H9 (cell line): ENCODE measurements at regions not wholly inside any gene's neighbourhood (a gene's known extent, or its start where the extent isn't known, plus 50 kb on each side); places are given as distances from the start of the nearest gene placed in this dataset.
A peak's percentile ranks its signal among the peaks of the same experiment; 100 is the strongest.

Source experiments
- DNase-seq: peaks from one replicate; pipeline ENCODE4 v3.0.0-alpha.2; 2017
- H2AFZ ChIP-seq: one replicate; pipeline ENCODE4 v1.6.1; 2013; ENCODE audit warnings: mild to moderate bottlenecking, low read length, control low read depth, moderate library complexity
- H2AK5ac ChIP-seq: 2 replicates; pipeline ENCODE4 v1.6.1; 2013; ENCODE audit warnings: low read length, control low read depth, mixed read lengths; ENCODE audit not compliant: insufficient read length
- H2BK120ac ChIP-seq: one replicate; pipeline ENCODE4 v1.6.1; 2013; ENCODE audit warnings: low read depth, mild to moderate bottlenecking, low read length, control low read depth, inconsistent platforms; ENCODE audit not compliant: poor library complexity, severe bottlenecking
- H2BK12ac ChIP-seq: 2 replicates; pipeline ENCODE4 v1.6.1; 2013; ENCODE audit warnings: low read length, control low read depth, mixed read lengths, low read depth; ENCODE audit not compliant: insufficient read length
- H2BK15ac ChIP-seq: 2 replicates; pipeline ENCODE4 v1.6.1; 2013; ENCODE audit warnings: low read depth, low read length, control low read depth
- H2BK20ac ChIP-seq: one replicate; pipeline ENCODE4 v1.6.1; 2013; ENCODE audit warnings: low read depth, mild to moderate bottlenecking, low read length, control low read depth, inconsistent platforms; ENCODE audit not compliant: poor library complexity, severe bottlenecking
- H2BK5ac ChIP-seq: 2 replicates; pipeline ENCODE4 v1.6.1; 2013; ENCODE audit warnings: low read length, control low read depth, mixed read lengths; ENCODE audit not compliant: insufficient read length
- H3K14ac ChIP-seq: 2 replicates; pipeline ENCODE4 v1.6.1; 2013; ENCODE audit warnings: low read length, control low read depth; ENCODE audit not compliant: insufficient read depth
- H3K18ac ChIP-seq: 2 replicates; pipeline ENCODE4 v1.6.1; 2013; ENCODE audit warnings: low read depth, mild to moderate bottlenecking, mixed read lengths, low read length, control low read depth; ENCODE audit not compliant: insufficient read length
- H3K23ac ChIP-seq: 2 replicates; pipeline ENCODE4 v1.6.1; 2013; ENCODE audit warnings: low read length, control low read depth, mixed read lengths, low read depth; ENCODE audit not compliant: insufficient read length
- H3K23me2 ChIP-seq: 2 replicates; pipeline ENCODE4 v1.6.1; 2013; ENCODE audit warnings: low read depth, mild to moderate bottlenecking, mixed read lengths, low read length, control low read depth; ENCODE audit not compliant: insufficient read length, poor library complexity, severe bottlenecking
- H3K27ac ChIP-seq: 2 replicates; pipeline ENCODE4 v1.5.1; 2013; ENCODE audit warnings: low read length, control low read depth, mixed read lengths, low read depth; ENCODE audit not compliant: insufficient read length
- H3K27me3 ChIP-seq: 2 replicates; pipeline ENCODE4 v1.6.1; 2013; ENCODE audit warnings: low read length, control low read depth, inconsistent platforms; ENCODE audit not compliant: insufficient read depth
- H3K4ac ChIP-seq: 2 replicates; pipeline ENCODE4 v1.6.1; 2013; ENCODE audit warnings: low read depth, mild to moderate bottlenecking, control low read depth, inconsistent platforms, low read length, moderate library complexity
- H3K4me1 ChIP-seq: 2 replicates; pipeline ENCODE4 v1.6.1; 2013; ENCODE audit warnings: low read length, control low read depth, inconsistent platforms; ENCODE audit not compliant: insufficient read depth
- H3K4me2 ChIP-seq: 2 replicates; pipeline ENCODE4 v1.6.1; 2013; ENCODE audit warnings: low read length, control low read depth, mixed read lengths; ENCODE audit not compliant: insufficient read length, insufficient read depth
- H3K56ac ChIP-seq: 2 replicates; pipeline ENCODE4 v1.6.1; 2013; ENCODE audit warnings: low read depth, mild to moderate bottlenecking, mixed read lengths, low read length, control low read depth; ENCODE audit not compliant: insufficient read length
- H3K79me1 ChIP-seq: 2 replicates; pipeline ENCODE4 v1.6.1; 2013; ENCODE audit warnings: low read depth, mild to moderate bottlenecking, moderate library complexity, low read length, control low read depth, inconsistent platforms; ENCODE audit not compliant: insufficient read depth, poor library complexity, severe bottlenecking
- H3K79me2 ChIP-seq: 2 replicates; pipeline ENCODE4 v1.6.1; 2013; ENCODE audit warnings: low read length, control low read depth, inconsistent platforms; ENCODE audit not compliant: insufficient read depth
- H3K9ac ChIP-seq: 2 replicates; pipeline ENCODE4 v1.6.1; 2013; ENCODE audit warnings: low read length, control low read depth, mixed read lengths; ENCODE audit not compliant: insufficient read length; ENCODE audit errors: extremely low read depth
- H3K9me3 ChIP-seq: one replicate; pipeline ENCODE4 v1.6.1; 2013; ENCODE audit warnings: low read depth, low read length, inconsistent platforms; ENCODE audit not compliant: control insufficient read depth
- H3T11ph ChIP-seq: one replicate; pipeline ENCODE4 v1.6.1; 2013; ENCODE audit warnings: mild to moderate bottlenecking, low read length, control low read depth, inconsistent platforms
- H4K20me1 ChIP-seq: one replicate; pipeline ENCODE4 v1.6.1; 2013; ENCODE audit not compliant: control insufficient read depth, insufficient read length, insufficient read depth
- H4K5ac ChIP-seq: 2 replicates; pipeline ENCODE4 v1.6.1; 2013; ENCODE audit warnings: low read depth, mild to moderate bottlenecking, mixed read lengths, low read length, control low read depth; ENCODE audit not compliant: insufficient read length
- H4K8ac ChIP-seq: replicated peaks from 2 replicates; pipeline ENCODE4 v1.6.1; 2013; ENCODE audit warnings: low read length, control low read depth, mixed read lengths, low read depth; ENCODE audit not compliant: insufficient read length
- H4K91ac ChIP-seq: 2 replicates; pipeline ENCODE4 v1.6.1; 2013; ENCODE audit warnings: low read depth, mild to moderate bottlenecking, moderate library complexity, mixed read lengths, low read length, control low read depth; ENCODE audit not compliant: insufficient read length
- H3K27ac Mint-ChIP-seq, 3 experiments: 2 replicates in 2 of 3; 3 replicates in 1 of 3; pipeline ENCODE4 v1.8.0; 2020 to 2021; ENCODE audit warnings: mixed read lengths in 3 of 3, mild to moderate bottlenecking in 1 of 3, moderate library complexity in 1 of 3
- H3K27me3 Mint-ChIP-seq: 2 replicates; pipeline ENCODE4 v1.8.0; 2021; ENCODE audit warnings: low read depth, mild to moderate bottlenecking, moderate library complexity, mixed read lengths
- H3K36me3 Mint-ChIP-seq, 3 experiments: 2 replicates in 2 of 3; 3 replicates in 1 of 3; pipeline ENCODE4 v1.8.0; 2020 to 2021; ENCODE audit warnings: low read depth in 3 of 3, mixed read lengths in 3 of 3; ENCODE audit not compliant: insufficient read depth in 1 of 3
- H3K4me1 Mint-ChIP-seq, 2 experiments: 2 replicates each; pipeline ENCODE4 v1.8.0; 2020; ENCODE audit warnings: mixed read lengths in 2 of 2
- H3K4me3 Mint-ChIP-seq, 2 experiments: 2 replicates in 1 of 2; 3 replicates in 1 of 2; pipeline ENCODE4 v1.8.0; 2020 to 2021; ENCODE audit warnings: mild to moderate bottlenecking in 2 of 2, mixed read lengths in 2 of 2, moderate library complexity in 1 of 2
- H3K9me3 Mint-ChIP-seq, 2 experiments: 2 replicates in 1 of 2; 3 replicates in 1 of 2; pipeline ENCODE4 v1.8.0; 2020; ENCODE audit warnings: mild to moderate bottlenecking in 2 of 2, mixed read lengths in 2 of 2, moderate library complexity in 1 of 2
- WGBS: extraction: QIAGEN DNeasy Blood & Tissue Kit; methylation state at CpG from one replicate; pipeline ENCODE4 v1.1.7; 2013; ENCODE audit warnings: missing lambda C conversion rate, low lambda C conversion rate, mixed read lengths; ENCODE audit not compliant: insufficient read length; ENCODE audit errors: extremely low coverage; 5-methylcytosine and 5-hydroxymethylcytosine counted together
- TF ChIP-seq, protein P1 (sequence below): fragments of 200-600 bp; sonication (generic); conservative IDR thresholded peaks from 3 replicates; pipeline ENCODE4 v1.8.0; 2021; ENCODE audit warnings: antibody characterized with exemption, mild to moderate bottlenecking

DNA sequence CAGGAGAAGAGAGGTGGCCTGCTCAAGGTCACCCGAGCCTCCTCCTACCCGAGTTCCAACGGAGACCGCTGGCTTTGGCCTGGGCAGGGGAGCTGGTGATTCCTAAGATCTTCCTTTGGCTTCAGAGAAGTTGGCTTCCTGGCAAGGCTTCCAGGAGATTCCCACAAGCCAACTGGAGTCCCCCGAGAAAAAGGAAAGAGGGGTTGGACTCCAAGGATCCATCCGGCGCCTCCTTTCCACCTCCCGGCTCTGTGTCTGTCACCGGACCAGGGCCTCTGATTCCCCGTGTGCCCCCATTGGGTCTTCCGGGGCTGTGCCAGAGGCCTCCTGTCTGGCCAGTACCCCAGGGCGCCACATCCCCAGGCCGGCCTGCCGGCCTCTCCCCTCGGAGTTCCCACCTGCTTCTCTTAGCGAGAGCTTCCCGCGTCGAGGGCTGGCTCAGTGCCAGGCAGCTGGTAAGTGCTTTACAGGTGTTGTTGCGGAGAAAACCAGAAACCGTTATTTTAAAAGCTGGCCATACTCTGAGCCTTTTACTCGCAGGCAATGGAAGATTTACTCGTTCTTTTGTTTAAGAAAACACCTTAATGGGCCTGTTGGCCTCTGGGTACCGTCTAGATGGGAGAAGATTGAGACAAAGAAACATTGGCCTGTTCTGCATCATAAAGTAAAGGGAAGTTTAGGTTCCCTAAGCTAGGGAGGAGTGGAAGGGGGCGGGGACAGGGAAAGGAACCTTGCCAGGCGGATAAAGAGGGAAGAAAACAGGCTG, 258.4 kb upstream of the SDK2 start:
- Histone ChIP-seq H4K8ac (no peak overlapping the region), H2BK5ac (no peak overlapping the region), H3K4ac (no peak overlapping the region), H2AFZ (no peak overlapping the region), H3K79me1 (no peaks in the 10 kb centered on the region), H3K9ac (no peak overlapping the region), H4K20me1 (no peaks in the 10 kb centered on the region), H2BK20ac (no peak overlapping the region), H2BK12ac (no peak overlapping the region), H3K4me1 (no peaks in the 10 kb centered on the region), H3K18ac (no peak overlapping the region), H3K9me3 (no peaks in the 10 kb centered on the region), H3K4me2 (peak overlapping the region; percentile 31), H4K91ac (no peak overlapping the region), H3K23me2 (peaks cover 6% of the 10 kb centered on the region), H3K27ac (no peak overlapping the region), H4K5ac (no peak overlapping the region), H3K14ac (no peak overlapping the region; the same call in 1 of the 2 replicates), H3K23ac (no peak overlapping the region), H3K56ac (no peak overlapping the region), H2BK15ac (no peak overlapping the region), H3K27me3 (peaks cover 61% of the 10 kb centered on the region), H2BK120ac (no peak overlapping the region), H3K79me2 (no peaks in the 10 kb centered on the region), H3T11ph (no peak overlapping the region), H2AK5ac (no peak overlapping the region)
- no peaks in the 10 kb centered on the region; a peak in 1 of 7 replicates for H3K36me3 Mint-ChIP-seq
- H3K4me3 Mint-ChIP-seq, result peak overlapping the region; percentile 66 to 85; a peak in 4 of 5 replicates
- no CpG with 5 or more reads among the region's 26 CpGs for WGBS
- peaks cover 0 to 2% of the 10 kb centered on the region in 2 experiments; a peak in 2 of 5 replicates for H3K9me3 Mint-ChIP-seq
- no peak overlapping the region; a peak in 1 of 7 replicates for H3K27ac Mint-ChIP-seq
- H3K27me3 Mint-ChIP-seq, result peaks cover 99% of the 10 kb centered on the region
- peaks cover 21 to 27% of the 10 kb centered on the region in 2 experiments for H3K4me1 Mint-ChIP-seq
- TF ChIP-seq, protein P1, sequence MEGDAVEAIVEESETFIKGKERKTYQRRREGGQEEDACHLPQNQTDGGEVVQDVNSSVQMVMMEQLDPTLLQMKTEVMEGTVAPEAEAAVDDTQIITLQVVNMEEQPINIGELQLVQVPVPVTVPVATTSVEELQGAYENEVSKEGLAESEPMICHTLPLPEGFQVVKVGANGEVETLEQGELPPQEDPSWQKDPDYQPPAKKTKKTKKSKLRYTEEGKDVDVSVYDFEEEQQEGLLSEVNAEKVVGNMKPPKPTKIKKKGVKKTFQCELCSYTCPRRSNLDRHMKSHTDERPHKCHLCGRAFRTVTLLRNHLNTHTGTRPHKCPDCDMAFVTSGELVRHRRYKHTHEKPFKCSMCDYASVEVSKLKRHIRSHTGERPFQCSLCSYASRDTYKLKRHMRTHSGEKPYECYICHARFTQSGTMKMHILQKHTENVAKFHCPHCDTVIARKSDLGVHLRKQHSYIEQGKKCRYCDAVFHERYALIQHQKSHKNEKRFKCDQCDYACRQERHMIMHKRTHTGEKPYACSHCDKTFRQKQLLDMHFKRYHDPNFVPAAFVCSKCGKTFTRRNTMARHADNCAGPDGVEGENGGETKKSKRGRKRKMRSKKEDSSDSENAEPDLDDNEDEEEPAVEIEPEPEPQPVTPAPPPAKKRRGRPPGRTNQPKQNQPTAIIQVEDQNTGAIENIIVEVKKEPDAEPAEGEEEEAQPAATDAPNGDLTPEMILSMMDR, result no peak
- DNase-seq, result peak; percentile 72
